Kidney (tissue), 13 donors: ENCODE measurements at regions not wholly inside any gene's neighbourhood (a gene's known extent, or its start where the extent isn't known, plus 50 kb on each side); places are given as distances from the start of the nearest gene placed in this dataset.

ENCODE experiments used
- DNase-seq, 5 donors: peaks; one replicate each; pipeline ENCODE4 v3.0.0-alpha.2; 2013 to 2020
- FAIRE-seq: peaks from 2 replicates; lab custom pipeline; 2012; peaks lifted over from hg19 to GRCh38; lab: Jason Lieb, UNC
- H3K27ac ChIP-seq, 2 donors: one replicate each; pipeline ENCODE4 v1.7.0; 2013; ENCODE audit warnings: low read depth in 2 of 2, low read length in 2 of 2, inconsistent platforms in 1 of 2
- H3K27me3 ChIP-seq: one replicate; pipeline ENCODE4 v1.7.1; 2013; ENCODE audit warnings: low read length, inconsistent platforms; ENCODE audit not compliant: control insufficient read depth, insufficient read depth
- H3K36me3 ChIP-seq, 3 donors: one replicate each; pipeline versions ENCODE4 v1.7.0 to v1.7.1; 2013; ENCODE audit warnings: low read length in 3 of 3, control low read depth in 1 of 3, inconsistent platforms in 1 of 3; ENCODE audit not compliant: insufficient read depth in 3 of 3, control insufficient read depth in 2 of 3
- H3K4me1 ChIP-seq, 3 donors: one replicate each; pipeline versions ENCODE4 v1.7.0 to v1.7.1; 2013; ENCODE audit warnings: low read length in 3 of 3, inconsistent platforms in 1 of 3, low read depth in 1 of 3; ENCODE audit not compliant: control insufficient read depth in 2 of 3, insufficient read depth in 2 of 3
- H3K4me3 ChIP-seq, 3 donors: one replicate each; pipeline versions ENCODE4 v1.7.0 to v1.8.1; 2013; ENCODE audit warnings: low read length in 3 of 3, control low read depth in 1 of 3, inconsistent platforms in 1 of 3
- H3K9ac ChIP-seq, 3 donors: one replicate each; pipeline versions ENCODE4 v1.7.0 to v1.7.1; 2013; ENCODE audit warnings: low read length in 3 of 3, control low read depth in 1 of 3, inconsistent platforms in 1 of 3
- H3K9me3 ChIP-seq, 3 donors: one replicate each; pipeline versions ENCODE4 v1.7.0 to v1.7.1; 2013; ENCODE audit warnings: low read length in 3 of 3, control low read depth in 1 of 3, inconsistent platforms in 1 of 3; ENCODE audit not compliant: control insufficient read depth in 2 of 3, insufficient read depth in 1 of 3
- CTCF ChIP-seq: IDR thresholded peaks from 3 replicates; pipeline ENCODE4 v1.5.1; 2012; ENCODE audit warnings: mild to moderate bottlenecking, moderate library complexity, borderline replicate concordance; ENCODE audit not compliant: insufficient read depth; ENCODE audit errors: extremely low read depth
- intact Hi-C: fragments of 100-400 bp; cut with DNase I; formaldehyde crosslinking; loops from one replicate; pipeline ENCODE4 v1.11.1; 2022
- donor health status: control.
- donor health status: control.
- donor health status: control.
- donor health status: control.
- donor health status: control.
- donor health status: DM: yes; HTN: yes; CAD: no.
- donor health status: Normal renal cell carcinoma (clear cell type).

GRCh38 chr2:128437204-128437565 lies 118.5 kb upstream of the HS6ST1 start:
- FAIRE-seq = no peak
- H3K9ac ChIP-seq = no peak overlapping the region
- H3K9me3 ChIP-seq = no peaks in the 10 kb centered on the region
- H3K27me3 ChIP-seq = no peaks in the 10 kb centered on the region
- peaks cover 0 to 12% (median 3%) of the 10 kb centered on the region in 3 donors for H3K4me1 ChIP-seq
- H3K4me3 ChIP-seq = no peak overlapping the region
- DNase-seq = peak in 4 of 5 donors; percentile 56 to 84 (median 80)
- TF ChIP-seq CTCF = no peak
- H3K36me3 ChIP-seq = no peaks in the 10 kb centered on the region
- no peak overlapping the region for H3K27ac ChIP-seq
- intact Hi-C loops = no loop called here

GRCh38 chr2:128438091-128438490 lies 119.4 kb upstream of the HS6ST1 start:
- DNase-seq (peak in 2 of 5 donors; percentile 9 to 42), FAIRE-seq (no peak)
- H3K27ac ChIP-seq = no peak overlapping the region
- no peak overlapping the region for H3K4me3 ChIP-seq
- intact Hi-C loops = no loop called here
- H3K36me3 ChIP-seq = no peaks in the 10 kb centered on the region
- no peaks in the 10 kb centered on the region for H3K9me3 ChIP-seq
- no peaks in the 10 kb centered on the region for H3K27me3 ChIP-seq
- TF ChIP-seq CTCF = no peak
- no peak overlapping the region for H3K9ac ChIP-seq
- H3K4me1 ChIP-seq = peaks cover 0 to 12% (median 12%) of the 10 kb centered on the region in 3 donors

- FAIRE-seq = no peak
- Histone ChIP-seq H3K9me3 (no peaks in the 10 kb centered on the region), H3K4me1 (peaks cover 0 to 15% (median 12%) of the 10 kb centered on the region in 3 donors), H3K27ac (no peak overlapping the region), H3K4me3 (no peak overlapping the region), H3K9ac (no peak overlapping the region), H3K27me3 (no peaks in the 10 kb centered on the region), H3K36me3 (no peaks in the 10 kb centered on the region)
- intact Hi-C loops = no loop called here
- TF ChIP-seq CTCF = no peak
- DNase-seq = peak in 2 of 5 donors; percentile 4 to 31
Observed at GRCh38 chr2:128438586-128438985, 119.9 kb upstream of the HS6ST1 start.
